ENCODE measurements at regions not wholly inside any gene's neighbourhood (a gene's known extent, or its start where the extent isn't known, plus 50 kb on each side); places are given as distances from the start of the nearest gene placed in this dataset.

- Histone ChIP-seq H3K4me3 (ENCODE audit: low read length) (no peak overlapping the region), H3K9me2 (ENCODE audit: insufficient read depth, low read length) (no peaks in the 10 kb centered on the region), H3K36me3 (ENCODE audit: insufficient read depth, low read length) (no peaks in the 10 kb centered on the region), H3K9ac (ENCODE audit: low read length) (no peak overlapping the region), H3K27ac (ENCODE audit: low read length) (no peak overlapping the region), H4K20me1 (ENCODE audit: insufficient read depth) (no peaks in the 10 kb centered on the region), H3K27me3 (ENCODE audit: insufficient read depth, low read depth, low read length) (no peaks in the 10 kb centered on the region), H2AFZ (ENCODE audit: low read depth, low read length) (no peak overlapping the region), H3K79me2 (replicated peaks; ENCODE audit: insufficient read depth, low read length) (no peaks in the 10 kb centered on the region), H3F3A (ENCODE audit: insufficient read depth, low read length, poor library complexity, severe bottlenecking) (no peaks in the 10 kb centered on the region), H3K4me2 (ENCODE audit: low read length) (no peak overlapping the region), H3K9me3 (ENCODE audit: low read length) (no peaks in the 10 kb centered on the region)
- TF ChIP-seq EP300 (conservative IDR thresholded peaks at IDR 0.05; ENCODE audit: poor library complexity, severe bottlenecking) (no peak), RAD21 (conservative IDR thresholded peaks at IDR 0.05) (no peak), TAF1 (IDR thresholded peaks at IDR 0.05; ENCODE audit: low read depth) (no peak), EZH2 (IDR thresholded peaks at IDR 0.05; ENCODE audit: borderline replicate concordance, insufficient read depth, low read length, poor library complexity, severe bottlenecking) (no peak), SMC3 (conservative IDR thresholded peaks at IDR 0.05; ENCODE audit: poor library complexity) (no peak), MXI1 (conservative IDR thresholded peaks at IDR 0.05; ENCODE audit: poor library complexity, severe bottlenecking) (no peak), POLR2AphosphoS5 (IDR thresholded peaks at IDR 0.05) (no peak)
- TF ChIP-seq, protein P1, sequence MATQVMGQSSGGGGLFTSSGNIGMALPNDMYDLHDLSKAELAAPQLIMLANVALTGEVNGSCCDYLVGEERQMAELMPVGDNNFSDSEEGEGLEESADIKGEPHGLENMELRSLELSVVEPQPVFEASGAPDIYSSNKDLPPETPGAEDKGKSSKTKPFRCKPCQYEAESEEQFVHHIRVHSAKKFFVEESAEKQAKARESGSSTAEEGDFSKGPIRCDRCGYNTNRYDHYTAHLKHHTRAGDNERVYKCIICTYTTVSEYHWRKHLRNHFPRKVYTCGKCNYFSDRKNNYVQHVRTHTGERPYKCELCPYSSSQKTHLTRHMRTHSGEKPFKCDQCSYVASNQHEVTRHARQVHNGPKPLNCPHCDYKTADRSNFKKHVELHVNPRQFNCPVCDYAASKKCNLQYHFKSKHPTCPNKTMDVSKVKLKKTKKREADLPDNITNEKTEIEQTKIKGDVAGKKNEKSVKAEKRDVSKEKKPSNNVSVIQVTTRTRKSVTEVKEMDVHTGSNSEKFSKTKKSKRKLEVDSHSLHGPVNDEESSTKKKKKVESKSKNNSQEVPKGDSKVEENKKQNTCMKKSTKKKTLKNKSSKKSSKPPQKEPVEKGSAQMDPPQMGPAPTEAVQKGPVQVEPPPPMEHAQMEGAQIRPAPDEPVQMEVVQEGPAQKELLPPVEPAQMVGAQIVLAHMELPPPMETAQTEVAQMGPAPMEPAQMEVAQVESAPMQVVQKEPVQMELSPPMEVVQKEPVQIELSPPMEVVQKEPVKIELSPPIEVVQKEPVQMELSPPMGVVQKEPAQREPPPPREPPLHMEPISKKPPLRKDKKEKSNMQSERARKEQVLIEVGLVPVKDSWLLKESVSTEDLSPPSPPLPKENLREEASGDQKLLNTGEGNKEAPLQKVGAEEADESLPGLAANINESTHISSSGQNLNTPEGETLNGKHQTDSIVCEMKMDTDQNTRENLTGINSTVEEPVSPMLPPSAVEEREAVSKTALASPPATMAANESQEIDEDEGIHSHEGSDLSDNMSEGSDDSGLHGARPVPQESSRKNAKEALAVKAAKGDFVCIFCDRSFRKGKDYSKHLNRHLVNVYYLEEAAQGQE (IDR thresholded peaks at IDR 0.05; ENCODE audit: borderline replicate concordance), result no peak
- TF ChIP-seq, protein P2, sequence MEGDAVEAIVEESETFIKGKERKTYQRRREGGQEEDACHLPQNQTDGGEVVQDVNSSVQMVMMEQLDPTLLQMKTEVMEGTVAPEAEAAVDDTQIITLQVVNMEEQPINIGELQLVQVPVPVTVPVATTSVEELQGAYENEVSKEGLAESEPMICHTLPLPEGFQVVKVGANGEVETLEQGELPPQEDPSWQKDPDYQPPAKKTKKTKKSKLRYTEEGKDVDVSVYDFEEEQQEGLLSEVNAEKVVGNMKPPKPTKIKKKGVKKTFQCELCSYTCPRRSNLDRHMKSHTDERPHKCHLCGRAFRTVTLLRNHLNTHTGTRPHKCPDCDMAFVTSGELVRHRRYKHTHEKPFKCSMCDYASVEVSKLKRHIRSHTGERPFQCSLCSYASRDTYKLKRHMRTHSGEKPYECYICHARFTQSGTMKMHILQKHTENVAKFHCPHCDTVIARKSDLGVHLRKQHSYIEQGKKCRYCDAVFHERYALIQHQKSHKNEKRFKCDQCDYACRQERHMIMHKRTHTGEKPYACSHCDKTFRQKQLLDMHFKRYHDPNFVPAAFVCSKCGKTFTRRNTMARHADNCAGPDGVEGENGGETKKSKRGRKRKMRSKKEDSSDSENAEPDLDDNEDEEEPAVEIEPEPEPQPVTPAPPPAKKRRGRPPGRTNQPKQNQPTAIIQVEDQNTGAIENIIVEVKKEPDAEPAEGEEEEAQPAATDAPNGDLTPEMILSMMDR (IDR thresholded peaks at IDR 0.05; ENCODE audit: poor library complexity, severe bottlenecking), result no peak
Observed at GRCh38 chrX:69216446-69216845, 51.2 kb upstream of the PJA1 start.

DNA sequence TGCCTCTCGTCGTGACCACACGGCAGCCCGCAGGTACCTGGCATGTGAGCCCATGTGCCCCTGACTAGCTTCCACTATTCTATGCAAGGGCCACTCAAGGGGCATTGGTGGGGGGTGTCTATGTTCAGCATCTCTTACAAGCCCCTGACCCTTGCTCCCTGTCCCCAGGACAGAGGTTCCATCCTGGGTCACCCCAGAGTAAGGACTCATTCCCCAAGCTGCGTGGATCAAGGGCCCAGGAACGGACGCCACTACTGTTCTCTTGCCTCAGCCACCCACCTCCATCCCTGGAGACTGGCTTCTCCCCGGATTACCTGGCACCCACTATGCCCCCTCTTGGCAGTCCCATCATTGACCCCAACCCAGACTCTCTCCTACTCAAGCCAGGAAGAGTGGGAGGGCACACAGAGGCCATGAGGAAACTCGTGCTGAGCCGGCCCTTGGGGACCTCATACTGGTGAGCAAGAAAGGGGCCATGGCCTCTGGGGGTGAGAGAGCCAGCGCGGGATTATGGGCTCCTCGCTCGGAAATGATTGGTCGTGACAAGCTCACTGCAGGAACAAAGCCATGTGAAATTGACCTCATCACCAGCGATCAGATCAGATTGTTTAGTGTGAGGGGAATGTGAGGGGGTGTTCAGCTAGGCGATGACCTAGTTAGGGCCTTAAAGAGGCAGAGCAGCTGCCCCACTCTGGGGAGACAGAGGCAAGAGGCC is 50.1 kb upstream of the PJA1 start:
- Histone ChIP-seq H3K79me2 (replicated peaks; ENCODE audit: insufficient read depth, low read length) (no peaks in the 10 kb centered on the region), H4K20me1 (ENCODE audit: insufficient read depth) (no peaks in the 10 kb centered on the region), H3K9ac (ENCODE audit: low read length) (no peak overlapping the region), H3K4me3 (ENCODE audit: low read length) (no peak overlapping the region), H3F3A (ENCODE audit: insufficient read depth, low read length, poor library complexity, severe bottlenecking) (no peaks in the 10 kb centered on the region), H3K9me2 (ENCODE audit: insufficient read depth, low read length) (no peaks in the 10 kb centered on the region), H3K9me3 (ENCODE audit: low read length) (no peaks in the 10 kb centered on the region), H3K4me2 (ENCODE audit: low read length) (no peak overlapping the region), H2AFZ (ENCODE audit: low read depth, low read length) (no peak overlapping the region), H3K36me3 (ENCODE audit: insufficient read depth, low read length) (no peaks in the 10 kb centered on the region), H3K27ac (ENCODE audit: low read length) (no peak overlapping the region), H3K27me3 (ENCODE audit: insufficient read depth, low read depth, low read length) (no peaks in the 10 kb centered on the region)
- TF ChIP-seq POLR2AphosphoS5 (IDR thresholded peaks at IDR 0.05) (no peak), SMC3 (conservative IDR thresholded peaks at IDR 0.05; ENCODE audit: poor library complexity) (no peak), RAD21 (conservative IDR thresholded peaks at IDR 0.05) (no peak), EZH2 (IDR thresholded peaks at IDR 0.05; ENCODE audit: borderline replicate concordance, insufficient read depth, low read length, poor library complexity, severe bottlenecking) (no peak), EP300 (conservative IDR thresholded peaks at IDR 0.05; ENCODE audit: poor library complexity, severe bottlenecking) (no peak), TAF1 (IDR thresholded peaks at IDR 0.05; ENCODE audit: low read depth) (no peak), MXI1 (conservative IDR thresholded peaks at IDR 0.05; ENCODE audit: poor library complexity, severe bottlenecking) (no peak)
- TF ChIP-seq, protein P2 (IDR thresholded peaks at IDR 0.05; ENCODE audit: poor library complexity, severe bottlenecking), result no peak
- TF ChIP-seq, protein P1 (IDR thresholded peaks at IDR 0.05; ENCODE audit: borderline replicate concordance), result no peak
